ENCODE measurements at regions not wholly inside any gene's neighbourhood (a gene's known extent, or its start where the extent isn't known, plus 50 kb on each side); places are given as distances from the start of the nearest gene placed in this dataset.
"Not testable (repeated sequence)": the region's sequence is repeated elsewhere in the genome, so short reads cannot be mapped to it uniquely, and the experiment has no call there.

GRCh38 chr14:105643406-105644052 is 117.1 kb downstream of the TMEM121 start:
- not testable (repeated sequence) for H3K4me3 ChIP-seq (ENCODE audit: low read depth, low read length); H3K27ac ChIP-seq (ENCODE audit: low read depth); H3K36me3 ChIP-seq (ENCODE audit: insufficient read depth); DNase-seq (ENCODE audit: extremely low spot score); H3K4me1 ChIP-seq (ENCODE audit: insufficient read depth)
- WGBS: 90% methylated on average over 30 of the region's 30 CpGs

GRCh38 chr14:105644053-105644435 is 117.7 kb downstream of the TMEM121 start:
- DNase-seq (ENCODE audit: extremely low spot score); H3K27ac ChIP-seq (ENCODE audit: low read depth); H3K4me1 ChIP-seq (ENCODE audit: insufficient read depth); H3K4me3 ChIP-seq (ENCODE audit: low read depth, low read length); H3K36me3 ChIP-seq (ENCODE audit: insufficient read depth): not testable (repeated sequence)
- WGBS: 88% methylated on average over 11 of the region's 11 CpGs

GRCh38 chr14:105644457-105644856 is 118.1 kb downstream of the TMEM121 start:
- H3K27ac ChIP-seq (ENCODE audit: low read depth); H3K36me3 ChIP-seq (ENCODE audit: insufficient read depth); H3K4me1 ChIP-seq (ENCODE audit: insufficient read depth); DNase-seq (ENCODE audit: extremely low spot score); H3K4me3 ChIP-seq (ENCODE audit: low read depth, low read length): not testable (repeated sequence)
- 88% methylated on average over 19 of the region's 19 CpGs for WGBS

GRCh38 chr14:105644891-105645290 is 118.5 kb downstream of the TMEM121 start:
- H3K4me3 ChIP-seq (ENCODE audit: low read depth, low read length); H3K27ac ChIP-seq (ENCODE audit: low read depth); DNase-seq (ENCODE audit: extremely low spot score); H3K36me3 ChIP-seq (ENCODE audit: insufficient read depth); H3K4me1 ChIP-seq (ENCODE audit: insufficient read depth): not testable (repeated sequence)
- WGBS: 90% methylated on average over 10 of the region's 14 CpGs

GRCh38 chr14:105645389-105645788 is 119.0 kb downstream of the TMEM121 start:
- H3K4me3 ChIP-seq (ENCODE audit: low read depth, low read length); H3K4me1 ChIP-seq (ENCODE audit: insufficient read depth); H3K36me3 ChIP-seq (ENCODE audit: insufficient read depth); DNase-seq (ENCODE audit: extremely low spot score); H3K27ac ChIP-seq (ENCODE audit: low read depth): not testable (repeated sequence)
- WGBS: no CpG with 5 or more reads among the region's 6 CpGs

GRCh38 chr14:105646175-105646574 is 119.8 kb downstream of the TMEM121 start:
- DNase-seq (ENCODE audit: extremely low spot score): no peak
- no peaks in the 10 kb centered on the region for H3K36me3 ChIP-seq (ENCODE audit: insufficient read depth)
- no peak overlapping the region for H3K4me3 ChIP-seq (ENCODE audit: low read depth, low read length)
- no peak overlapping the region for H3K27ac ChIP-seq (ENCODE audit: low read depth)
- WGBS: 54% methylated on average over 5 of the region's 5 CpGs
- no peaks in the 10 kb centered on the region for H3K4me1 ChIP-seq (ENCODE audit: insufficient read depth)

- 71% methylated on average over 7 of the region's 7 CpGs for WGBS
- not testable (repeated sequence) for H3K4me1 ChIP-seq (ENCODE audit: insufficient read depth); H3K27ac ChIP-seq (ENCODE audit: low read depth); DNase-seq (ENCODE audit: extremely low spot score); H3K4me3 ChIP-seq (ENCODE audit: low read depth, low read length); H3K36me3 ChIP-seq (ENCODE audit: insufficient read depth)
These were observed 120.4 kb downstream of the TMEM121 start for GRCh38 chr14:105646711-105647281.

GRCh38 chr14:105647426-105647783 is 121.0 kb downstream of the TMEM121 start:
- H3K4me3 ChIP-seq (ENCODE audit: low read depth, low read length); H3K4me1 ChIP-seq (ENCODE audit: insufficient read depth); H3K27ac ChIP-seq (ENCODE audit: low read depth); H3K36me3 ChIP-seq (ENCODE audit: insufficient read depth); DNase-seq (ENCODE audit: extremely low spot score): not testable (repeated sequence)
- 77% methylated on average over 7 of the region's 7 CpGs for WGBS

GRCh38 chr14:105647784-105648608 is 121.6 kb downstream of the TMEM121 start:
- DNase-seq (ENCODE audit: extremely low spot score): no peak
- Histone ChIP-seq H3K4me3 (ENCODE audit: low read depth, low read length) (no peak overlapping the region), H3K27ac (ENCODE audit: low read depth) (no peak overlapping the region), H3K36me3 (ENCODE audit: insufficient read depth) (no peaks in the 10 kb centered on the region), H3K4me1 (ENCODE audit: insufficient read depth) (no peaks in the 10 kb centered on the region)
- WGBS: 83% methylated on average over 30 of the region's 30 CpGs

- H3K27ac ChIP-seq (ENCODE audit: low read depth); DNase-seq (ENCODE audit: extremely low spot score); H3K4me1 ChIP-seq (ENCODE audit: insufficient read depth); H3K4me3 ChIP-seq (ENCODE audit: low read depth, low read length); H3K36me3 ChIP-seq (ENCODE audit: insufficient read depth): not testable (repeated sequence)
- 79% methylated on average over 13 of the region's 13 CpGs for WGBS
These were observed 122.5 kb downstream of the TMEM121 start for GRCh38 chr14:105648609-105649535.

GRCh38 chr14:105652317-105652716 is 125.9 kb downstream of the TMEM121 start:
- not testable (repeated sequence) for H3K36me3 ChIP-seq (ENCODE audit: insufficient read depth); H3K4me1 ChIP-seq (ENCODE audit: insufficient read depth); H3K4me3 ChIP-seq (ENCODE audit: low read depth, low read length); DNase-seq (ENCODE audit: extremely low spot score); H3K27ac ChIP-seq (ENCODE audit: low read depth)
- WGBS: 82% methylated on average over 7 of the region's 8 CpGs

- not testable (repeated sequence) for H3K4me3 ChIP-seq (ENCODE audit: low read depth, low read length); H3K36me3 ChIP-seq (ENCODE audit: insufficient read depth)
- 88% methylated on average over 5 of the region's 9 CpGs for WGBS
These were observed 127.5 kb downstream of the TMEM121 start for GRCh38 chr14:105653921-105654320.

GRCh38 chr14:105659255-105659654 is 132.9 kb downstream of the TMEM121 start:
- not testable (repeated sequence) for H3K4me1 ChIP-seq (ENCODE audit: insufficient read depth); H3K27ac ChIP-seq (ENCODE audit: low read depth); H3K4me3 ChIP-seq (ENCODE audit: low read depth, low read length); H3K36me3 ChIP-seq (ENCODE audit: insufficient read depth); DNase-seq (ENCODE audit: extremely low spot score)
- WGBS: 79% methylated on average over 2 of the region's 2 CpGs

More at GRCh38 chr14:105653921-105654320, 127.5 kb downstream of the TMEM121 start:
- not testable (repeated sequence) for H3K4me1 ChIP-seq (ENCODE audit: insufficient read depth); DNase-seq (ENCODE audit: extremely low spot score); H3K27ac ChIP-seq (ENCODE audit: low read depth)

Data from urinary bladder (tissue), 3 donors.